Peyer's patch (tissue), 4 donors: ENCODE measurements at regions not wholly inside any gene's neighbourhood (a gene's known extent, or its start where the extent isn't known, plus 50 kb on each side); places are given as distances from the start of the nearest gene placed in this dataset.

Experiments
- CTCF ChIP-seq, 6 experiments: fragments of 450-650 bp in 4 of 6; fragments of 200-600 bp in 2 of 6; sonication (generic) in 1 of 6; IDR thresholded peaks; one replicate each; pipeline ENCODE4 v1.5.1; 2017 to 2019; ENCODE audit warnings: antibody characterized with exemption in 6 of 6, mild to moderate bottlenecking in 3 of 6, moderate library complexity in 1 of 6
- POLR2A ChIP-seq, 2 donors: fragments of 450-650 bp; IDR thresholded peaks; one replicate each; pipeline ENCODE4 v1.5.1; 2017; ENCODE audit warnings: antibody characterized with exemption in 2 of 2, mild to moderate bottlenecking in 2 of 2, moderate library complexity in 2 of 2

DNA sequence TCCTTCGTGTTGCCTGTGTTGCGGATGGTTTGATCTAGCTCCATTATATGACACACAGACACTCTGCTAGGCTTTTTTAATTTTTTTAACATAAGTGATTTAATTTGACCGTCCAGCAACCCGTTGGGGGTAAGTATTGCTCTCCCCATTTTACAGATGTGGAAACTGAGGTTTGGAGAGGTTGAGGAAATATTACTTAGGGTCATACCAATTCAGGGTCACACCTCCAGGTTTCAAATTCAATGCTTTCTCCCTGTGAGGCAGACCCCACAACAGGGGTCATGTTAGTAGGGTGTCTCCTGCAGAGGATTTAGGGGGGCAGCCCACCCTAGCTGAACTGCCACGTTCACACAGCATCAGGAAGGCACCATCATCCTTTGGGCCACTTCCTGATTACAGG lies 179.4 kb downstream of the COPRS start:
- TF ChIP-seq CTCF (IDR thresholded peaks at IDR 0.05) (no peak), POLR2A (IDR thresholded peaks at IDR 0.05) (no peak)
